Lower leg skin (tissue), 3 donors: ENCODE measurements at regions not wholly inside any gene's neighbourhood (a gene's known extent, or its start where the extent isn't known, plus 50 kb on each side); places are given as distances from the start of the nearest gene placed in this dataset.

Experiments
- POLR2A ChIP-seq, 2 donors: fragments of 450-650 bp; IDR thresholded peaks; one replicate each; pipeline ENCODE4 v1.6.1; 2016 to 2017; ENCODE audit warnings: antibody characterized with exemption in 2 of 2, mild to moderate bottlenecking in 1 of 2, moderate library complexity in 1 of 2
- TF ChIP-seq, protein P1 (sequence below), 3 donors: fragments of 450-650 bp; IDR thresholded peaks; one replicate each; pipeline ENCODE4 v1.5.1; 2016; ENCODE audit warnings: antibody characterized with exemption in 3 of 3, mild to moderate bottlenecking in 3 of 3, moderate library complexity in 2 of 3

DNA sequence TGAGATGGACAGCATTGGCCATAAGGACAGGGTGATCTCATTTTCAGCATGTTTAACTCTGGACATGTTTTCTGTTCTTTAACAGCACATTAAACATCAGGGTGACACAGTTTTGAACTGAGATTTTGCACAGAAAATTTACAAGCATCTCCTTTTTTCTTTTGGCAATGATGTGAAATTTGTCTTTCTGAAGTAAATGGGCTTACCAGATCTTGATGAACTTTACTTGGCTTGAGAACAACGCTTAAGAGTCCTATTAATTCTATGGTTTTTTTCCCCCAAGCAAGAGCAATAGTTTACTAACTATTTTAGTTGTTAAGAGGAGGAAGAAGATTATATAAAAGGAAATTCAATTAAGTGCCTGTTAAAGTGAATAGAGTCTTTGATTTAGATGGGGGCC is 491.0 kb downstream of the SNAPC1 start:
- TF ChIP-seq, protein P1, sequence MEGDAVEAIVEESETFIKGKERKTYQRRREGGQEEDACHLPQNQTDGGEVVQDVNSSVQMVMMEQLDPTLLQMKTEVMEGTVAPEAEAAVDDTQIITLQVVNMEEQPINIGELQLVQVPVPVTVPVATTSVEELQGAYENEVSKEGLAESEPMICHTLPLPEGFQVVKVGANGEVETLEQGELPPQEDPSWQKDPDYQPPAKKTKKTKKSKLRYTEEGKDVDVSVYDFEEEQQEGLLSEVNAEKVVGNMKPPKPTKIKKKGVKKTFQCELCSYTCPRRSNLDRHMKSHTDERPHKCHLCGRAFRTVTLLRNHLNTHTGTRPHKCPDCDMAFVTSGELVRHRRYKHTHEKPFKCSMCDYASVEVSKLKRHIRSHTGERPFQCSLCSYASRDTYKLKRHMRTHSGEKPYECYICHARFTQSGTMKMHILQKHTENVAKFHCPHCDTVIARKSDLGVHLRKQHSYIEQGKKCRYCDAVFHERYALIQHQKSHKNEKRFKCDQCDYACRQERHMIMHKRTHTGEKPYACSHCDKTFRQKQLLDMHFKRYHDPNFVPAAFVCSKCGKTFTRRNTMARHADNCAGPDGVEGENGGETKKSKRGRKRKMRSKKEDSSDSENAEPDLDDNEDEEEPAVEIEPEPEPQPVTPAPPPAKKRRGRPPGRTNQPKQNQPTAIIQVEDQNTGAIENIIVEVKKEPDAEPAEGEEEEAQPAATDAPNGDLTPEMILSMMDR (IDR thresholded peaks at IDR 0.05) = no peak
- TF ChIP-seq POLR2A (IDR thresholded peaks at IDR 0.05) = no peak
